ENCODE measurements at regions not wholly inside any gene's neighbourhood (a gene's known extent, or its start where the extent isn't known, plus 50 kb on each side); places are given as distances from the start of the nearest gene placed in this dataset.

GRCh38 chr2:56784046-56784445 lies 600.3 kb downstream of the CCDC85A start:
- H3K14ac ChIP-seq (ENCODE audit: insufficient read depth, low read length), result no peak overlapping the region
- no peaks in the 10 kb centered on the region for H3K4me1 ChIP-seq (ENCODE audit: insufficient read depth, low read length)
- no peak overlapping the region for H3K18ac ChIP-seq (ENCODE audit: insufficient read length, low read depth, low read length)
- H2BK12ac ChIP-seq (ENCODE audit: insufficient read length, low read depth, low read length), result no peak overlapping the region
- no peak overlapping the region for H4K91ac ChIP-seq (ENCODE audit: insufficient read length, low read depth, low read length)
- no peaks in the 10 kb centered on the region; the same call in 1 of the 2 replicates for H3K27me3 Mint-ChIP-seq (ENCODE audit: low read depth)
- H4K5ac ChIP-seq (ENCODE audit: insufficient read length, low read depth, low read length), result no peak overlapping the region
- no CpG with 5 or more reads among the region's 3 CpGs for WGBS (ENCODE audit: extremely low coverage, insufficient read length, low lambda C conversion rate)
- no peak overlapping the region for H2BK15ac ChIP-seq (ENCODE audit: low read depth, low read length)
- no peaks in the 10 kb centered on the region for H4K20me1 ChIP-seq (ENCODE audit: control insufficient read depth, insufficient read depth, insufficient read length)
- H3K4ac ChIP-seq (ENCODE audit: low read depth, low read length), result no peak overlapping the region
- H2BK5ac ChIP-seq (ENCODE audit: insufficient read length, low read length), result no peak overlapping the region
- TF ChIP-seq CTCF (conservative IDR thresholded peaks at IDR 0.05), result no peak
- H2AK5ac ChIP-seq (ENCODE audit: insufficient read length, low read length), result no peak overlapping the region
- H3K4me3 Mint-ChIP-seq, result no peak overlapping the region
- H3K36me3 Mint-ChIP-seq (ENCODE audit: insufficient read depth in 1 of 3, low read depth in 3 of 3), result no peaks in the 10 kb centered on the region
- no peaks in the 10 kb centered on the region for H3K79me1 ChIP-seq (ENCODE audit: insufficient read depth, low read depth, low read length, poor library complexity, severe bottlenecking)
- H3K79me2 ChIP-seq (ENCODE audit: insufficient read depth, low read length), result no peaks in the 10 kb centered on the region
- H3K9me3 ChIP-seq (ENCODE audit: control insufficient read depth, low read depth, low read length), result no peaks in the 10 kb centered on the region
- H2AFZ ChIP-seq (ENCODE audit: low read length), result no peak overlapping the region
- no peak overlapping the region for H4K8ac ChIP-seq (replicated peaks; ENCODE audit: insufficient read length, low read depth, low read length)
- no peak overlapping the region for H3K9ac ChIP-seq (ENCODE audit: extremely low read depth, insufficient read length, low read length)
- H3K9me3 Mint-ChIP-seq, result peaks cover 0 to under 1% of the 10 kb centered on the region in 2 experiments; a peak in 1 of 5 replicates
- H3K23me2 ChIP-seq (ENCODE audit: insufficient read length, low read depth, low read length, poor library complexity, severe bottlenecking), result no peaks in the 10 kb centered on the region
- H3K23ac ChIP-seq (ENCODE audit: insufficient read length, low read depth, low read length), result no peak overlapping the region
- no peak overlapping the region for H3K27ac ChIP-seq (ENCODE audit: insufficient read length, low read depth, low read length)
- H2BK120ac ChIP-seq (ENCODE audit: low read depth, low read length, poor library complexity, severe bottlenecking), result no peak overlapping the region
- H3K56ac ChIP-seq (ENCODE audit: insufficient read length, low read depth, low read length), result no peak overlapping the region
- H2BK20ac ChIP-seq (ENCODE audit: low read depth, low read length, poor library complexity, severe bottlenecking), result no peak overlapping the region
- H3K4me1 Mint-ChIP-seq, result no peaks in the 10 kb centered on the region
- no peak overlapping the region for H3K4me2 ChIP-seq (ENCODE audit: insufficient read depth, insufficient read length, low read length)
- no peak for DNase-seq
- H3K27ac Mint-ChIP-seq, result no peak overlapping the region
- no peaks in the 10 kb centered on the region for H3K27me3 ChIP-seq (ENCODE audit: insufficient read depth, low read length)
- no peak overlapping the region for H3T11ph ChIP-seq (ENCODE audit: low read length)

Measured in H9 (cell line).